ENCODE measurements at regions not wholly inside any gene's neighbourhood (a gene's known extent, or its start where the extent isn't known, plus 50 kb on each side); places are given as distances from the start of the nearest gene placed in this dataset.
"Not testable (repeated sequence)": the region's sequence is repeated elsewhere in the genome, so short reads cannot be mapped to it uniquely, and the experiment has no call there.

- no peak overlapping the region for H3K4me3 ChIP-seq (replicated peaks; ENCODE audit: low read depth, low read length)
- DNase-seq (ENCODE audit: low read depth), result no peak
- TF ChIP-seq CTCF (IDR thresholded peaks at IDR 0.05; ENCODE audit: low read length, missing control alignments), result no peak
Measured at GRCh38 chr3:64375737-64376136, 150.5 kb upstream of the PRICKLE2 start.

- H3K4me3 ChIP-seq (replicated peaks; ENCODE audit: low read depth, low read length), result no peak overlapping the region
- TF ChIP-seq CTCF (IDR thresholded peaks at IDR 0.05; ENCODE audit: low read length, missing control alignments), result no peak
- DNase-seq (ENCODE audit: low read depth), result no peak
Measured at GRCh38 chr3:64369390-64369789, 144.1 kb upstream of the PRICKLE2 start.

- no peak for DNase-seq (ENCODE audit: low read depth)
- H3K4me3 ChIP-seq (replicated peaks; ENCODE audit: low read depth, low read length), result no peak overlapping the region
- no peak for TF ChIP-seq CTCF (IDR thresholded peaks at IDR 0.05; ENCODE audit: low read length, missing control alignments)
Measured at GRCh38 chr3:64368257-64369020, 143.2 kb upstream of the PRICKLE2 start.

- H3K4me3 ChIP-seq (replicated peaks; ENCODE audit: low read depth, low read length), result no peak overlapping the region
- DNase-seq (ENCODE audit: low read depth), result no peak
- TF ChIP-seq CTCF (IDR thresholded peaks at IDR 0.05; ENCODE audit: low read length, missing control alignments), result no peak
Measured at GRCh38 chr3:64365877-64366276, 140.6 kb upstream of the PRICKLE2 start.

- H3K4me3 ChIP-seq (replicated peaks; ENCODE audit: low read depth, low read length), result no peak overlapping the region
- no peak for DNase-seq (ENCODE audit: low read depth)
- no peak for TF ChIP-seq CTCF (IDR thresholded peaks at IDR 0.05; ENCODE audit: low read length, missing control alignments)
Measured at GRCh38 chr3:64363842-64364241, 138.6 kb upstream of the PRICKLE2 start.

GRCh38 chr3:64361962-64362735 lies 136.9 kb upstream of the PRICKLE2 start:
- TF ChIP-seq CTCF (IDR thresholded peaks at IDR 0.05; ENCODE audit: low read length, missing control alignments), result no peak
- no peak overlapping the region for H3K4me3 ChIP-seq (replicated peaks; ENCODE audit: low read depth, low read length)
- peak; percentile 45 for DNase-seq (ENCODE audit: low read depth)

GRCh38 chr3:64361036-64361435 lies 135.8 kb upstream of the PRICKLE2 start:
- not testable (repeated sequence) for DNase-seq (ENCODE audit: low read depth); H3K4me3 ChIP-seq (replicated peaks; ENCODE audit: low read depth, low read length)
